PFSK-1 (cell line): ENCODE measurements at regions not wholly inside any gene's neighbourhood (a gene's known extent, or its start where the extent isn't known, plus 50 kb on each side); places are given as distances from the start of the nearest gene placed in this dataset.

Experiments used
- FOXP2 ChIP-seq: optimal IDR thresholded peaks from 2 replicates; pipeline ENCODE3; 2011; ENCODE audit warnings: borderline replicate concordance, control low read depth, inconsistent platforms; ENCODE audit not compliant: insufficient read depth; ENCODE audit errors: extremely low read length, extremely low read depth
- POLR2AphosphoS5 ChIP-seq: IDR thresholded peaks from 2 replicates; pipeline ENCODE4 v1.6.1; 2012; ENCODE audit warnings: low read depth, mild to moderate bottlenecking, control low read depth, low read length, moderate library complexity
- REST ChIP-seq, 2 experiments: IDR thresholded peaks; 2 replicates each; pipeline versions ENCODE4 v1.6.1 to v1.8.0; 2011 to 2012; ENCODE audit warnings: low read depth in 2 of 2, low read length in 2 of 2, control low read depth in 1 of 2, inconsistent platforms in 1 of 2, mild to moderate bottlenecking in 1 of 2, moderate library complexity in 1 of 2; ENCODE audit not compliant: insufficient read depth in 1 of 2
- SIN3A ChIP-seq: IDR thresholded peaks from 2 replicates; pipeline ENCODE4 v1.6.1; 2012; ENCODE audit warnings: mild to moderate bottlenecking, low read length, moderate library complexity, borderline replicate concordance; ENCODE audit not compliant: insufficient read depth
- TAF1 ChIP-seq: IDR thresholded peaks from 2 replicates; pipeline ENCODE4 v1.6.1; 2012; ENCODE audit warnings: low read length, control low read depth, borderline replicate concordance; ENCODE audit not compliant: insufficient read depth

- TF ChIP-seq POLR2AphosphoS5: no peak
- TF ChIP-seq TAF1: no peak
- no peak for TF ChIP-seq SIN3A
- TF ChIP-seq REST (IDR thresholded peaks at IDR 0.05; ENCODE audit: insufficient read depth in 1 of 2, low read depth in 2 of 2, low read length in 2 of 2): no peak
- no peak for TF ChIP-seq FOXP2
Measured at GRCh38 chr7:32259931-32260596, 189.9 kb upstream of the PDE1C start.
